Glomerular endothelial cell (primary cell): ENCODE measurements at regions not wholly inside any gene's neighbourhood (a gene's known extent, or its start where the extent isn't known, plus 50 kb on each side); places are given as distances from the start of the nearest gene placed in this dataset.

Experiments
- DNase-seq: peaks from one replicate; pipeline ENCODE4 v3.0.0-alpha.2; 2011; ENCODE audit warnings: low read depth, low spot score; ENCODE audit errors: extremely low read depth

DNA sequence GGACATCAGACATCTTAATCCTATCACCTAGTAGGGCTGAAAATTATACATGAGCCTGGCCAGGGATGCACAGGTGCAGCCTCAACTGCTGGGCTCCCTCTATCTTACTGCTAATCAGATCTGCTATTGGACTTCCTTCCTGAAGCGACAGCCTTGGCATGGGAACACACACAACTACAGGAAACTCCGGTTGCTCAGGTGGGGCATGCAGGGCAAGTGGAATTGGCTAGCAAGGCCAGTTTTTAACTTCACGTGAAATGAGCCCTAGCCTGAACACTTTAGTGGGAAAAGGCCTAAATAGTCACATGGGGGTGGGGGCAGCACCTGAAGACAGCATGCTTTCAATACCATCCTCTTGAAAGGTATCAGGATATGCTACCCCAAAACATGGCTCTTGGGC lies 147.9 kb upstream of the NCKAP5 start:
- DNase-seq = no peak

DNA sequence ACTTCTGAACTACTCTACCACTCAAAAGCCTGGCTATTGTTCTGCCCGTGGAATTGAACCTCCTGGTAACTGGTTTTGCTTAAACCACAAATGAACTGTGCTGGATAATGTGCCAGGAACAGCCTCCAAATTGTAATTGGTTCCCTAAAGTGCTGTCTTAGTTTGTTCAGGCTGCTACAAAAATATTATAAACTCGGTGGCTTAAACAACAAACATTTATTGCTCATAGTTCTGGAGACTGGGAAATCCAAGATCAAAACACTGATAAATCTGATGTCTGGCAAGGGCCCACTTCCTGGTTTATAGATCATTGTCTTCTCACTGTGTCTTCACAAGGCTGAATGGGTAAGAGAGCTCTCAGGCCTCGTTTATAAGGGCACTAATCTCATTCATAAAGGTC lies 149.2 kb upstream of the NCKAP5 start:
- DNase-seq = no peak

DNA sequence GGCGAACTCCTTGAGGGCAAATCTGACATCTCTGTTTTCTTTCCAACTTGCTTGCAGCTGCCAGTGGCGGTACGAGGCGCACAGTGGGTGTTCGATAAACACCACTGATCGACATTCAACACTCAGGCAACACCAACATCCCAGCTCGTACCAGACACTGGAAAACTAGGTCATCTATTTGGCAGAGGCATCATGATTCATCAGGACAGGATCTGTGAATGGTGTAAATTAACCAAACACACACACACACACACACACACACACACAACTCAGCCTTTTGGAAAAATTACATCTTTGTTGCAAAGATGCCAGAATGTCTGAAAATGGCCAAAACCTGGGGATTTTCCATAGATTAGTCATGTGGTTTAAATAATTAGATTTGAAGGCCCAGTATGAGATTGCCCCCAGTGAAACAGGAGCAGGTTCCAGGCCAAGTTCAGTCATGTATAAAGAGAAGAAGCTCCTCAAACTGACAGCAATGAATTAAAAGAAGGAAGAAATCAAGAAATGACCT lies 150.5 kb upstream of the NCKAP5 start:
- DNase-seq = no peak

DNA sequence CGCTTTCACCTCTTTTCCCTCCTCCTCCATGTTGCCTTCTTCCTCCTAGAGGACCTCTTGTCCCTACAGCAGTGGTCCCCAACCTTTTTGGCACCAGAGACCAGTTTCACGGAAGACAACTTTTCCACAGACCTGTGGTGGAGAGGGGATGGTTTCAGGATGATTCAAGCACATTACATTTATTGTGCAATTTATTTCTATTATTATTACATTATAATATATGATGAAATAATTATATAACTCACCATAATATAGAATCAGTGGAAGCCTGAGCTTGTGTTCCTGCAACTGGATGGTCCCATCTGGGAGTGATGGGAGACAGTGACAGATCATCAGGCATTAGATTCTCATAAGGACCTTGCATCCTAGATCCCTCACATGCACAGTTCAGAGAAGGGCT lies 152.2 kb upstream of the NCKAP5 start:
- DNase-seq = no peak

GRCh38 chr2:133721118-133721517 lies 152.9 kb upstream of the NCKAP5 start:
- DNase-seq = no peak

DNA sequence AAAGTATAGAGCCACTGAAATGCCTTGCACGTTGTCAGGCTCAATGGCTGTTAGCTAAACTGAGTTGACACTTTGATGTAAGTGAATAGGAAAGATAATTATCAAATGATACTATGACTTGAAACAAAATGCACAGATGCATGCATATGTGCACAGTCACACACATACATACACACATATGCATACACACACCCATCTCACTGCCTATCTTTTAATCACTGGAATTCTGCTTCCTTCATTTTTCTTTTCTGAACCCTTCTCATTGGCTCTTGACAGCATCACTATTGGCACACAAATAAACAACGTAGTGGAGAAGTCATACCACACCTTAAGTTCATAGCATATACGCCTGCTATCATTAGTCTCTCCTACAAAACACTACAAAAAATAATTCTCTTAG lies 154.9 kb upstream of the NCKAP5 start:
- no peak for DNase-seq

GRCh38 chr2:133726973-133727372 lies 158.7 kb upstream of the NCKAP5 start:
- DNase-seq = no peak

- DNase-seq = no peak
These were observed 163.8 kb upstream of the NCKAP5 start for GRCh38 chr2:133732059-133732458.

GRCh38 chr2:133732982-133733900 lies 165.0 kb upstream of the NCKAP5 start:
- no peak for DNase-seq

GRCh38 chr2:133733901-133734255 lies 165.6 kb upstream of the NCKAP5 start:
- no peak for DNase-seq

- DNase-seq = no peak
These were observed 166.6 kb upstream of the NCKAP5 start for GRCh38 chr2:133734716-133735495.

DNA sequence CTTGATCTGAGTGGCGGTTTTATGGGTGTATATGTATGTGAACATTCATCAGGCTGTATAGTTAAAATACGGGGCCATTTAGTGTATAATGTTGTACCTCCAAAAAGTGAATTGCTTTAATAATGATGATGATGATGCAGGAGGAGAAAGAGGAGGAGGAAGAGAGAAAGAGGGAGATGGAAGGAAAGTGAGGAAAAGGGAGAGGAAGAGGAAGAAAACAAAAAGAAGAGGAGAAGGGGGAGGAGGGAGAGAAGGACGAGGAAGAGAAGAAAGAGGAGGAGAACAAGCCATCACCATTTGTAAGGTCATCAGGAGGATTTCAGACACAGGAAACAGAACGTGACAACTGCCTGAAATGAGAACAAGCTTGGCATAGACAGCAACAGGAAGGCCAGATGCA lies 168.4 kb upstream of the NCKAP5 start:
- no peak for DNase-seq

- DNase-seq = no peak
These were observed 169.2 kb upstream of the NCKAP5 start for GRCh38 chr2:133737242-133737993.

GRCh38 chr2:133739039-133739438 lies 170.8 kb upstream of the NCKAP5 start:
- DNase-seq = no peak

DNA sequence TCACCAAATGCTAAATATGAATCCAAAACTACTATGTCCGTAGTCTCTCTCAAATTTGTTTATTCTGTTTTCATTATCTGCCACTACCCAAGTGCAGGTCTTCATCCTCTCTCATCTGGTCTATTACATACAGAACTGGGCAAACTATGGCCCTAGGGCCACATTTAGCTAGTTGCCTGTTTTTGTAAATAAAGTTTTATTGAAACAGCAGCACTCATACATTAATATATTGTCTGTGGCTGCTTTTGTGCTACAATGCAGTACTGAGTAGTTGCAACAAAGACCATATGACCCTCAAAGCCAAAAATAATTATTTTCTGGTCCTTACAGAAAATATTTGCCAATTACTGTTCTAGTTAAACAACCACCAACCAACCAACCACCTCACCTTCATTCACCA lies 172.2 kb upstream of the NCKAP5 start:
- DNase-seq = no peak

- DNase-seq = no peak
These were observed 179.9 kb upstream of the NCKAP5 start for GRCh38 chr2:133748007-133748700.

- no peak for DNase-seq
These were observed 185.4 kb upstream of the NCKAP5 start for GRCh38 chr2:133753665-133754064.

GRCh38 chr2:133755480-133756300 lies 187.4 kb upstream of the NCKAP5 start:
- DNase-seq = peak; percentile 18

GRCh38 chr2:133756833-133757232 lies 188.6 kb upstream of the NCKAP5 start:
- no peak for DNase-seq

DNA sequence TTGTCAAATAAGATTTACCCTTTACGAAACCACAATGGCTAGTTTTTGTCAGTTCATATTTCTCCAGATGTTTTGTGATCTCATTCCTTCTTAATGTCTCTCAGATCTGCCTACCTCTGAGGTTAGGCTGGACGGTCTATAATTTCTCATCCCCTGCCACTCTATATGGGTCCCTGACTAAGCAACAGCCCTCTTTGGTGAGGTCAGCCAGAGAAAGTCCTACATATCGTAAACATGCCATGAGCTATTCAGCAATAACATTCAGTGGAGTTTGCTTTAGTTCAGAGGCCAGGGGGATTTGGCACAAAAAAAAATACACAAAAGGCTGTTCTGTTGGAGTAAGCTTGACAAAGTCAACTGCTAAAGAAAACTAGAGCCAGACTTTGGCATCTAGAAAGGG lies 192.1 kb upstream of the NCKAP5 start:
- no peak for DNase-seq
